Sigmoid colon (tissue), 4 donors: ENCODE measurements at regions not wholly inside any gene's neighbourhood (a gene's known extent, or its start where the extent isn't known, plus 50 kb on each side); places are given as distances from the start of the nearest gene placed in this dataset.

Experiments used
- CTCF ChIP-seq, 4 experiments: fragments of 450-650 bp in 3 of 4; fragments of 200-600 bp in 1 of 4; IDR thresholded peaks; one replicate each; pipeline ENCODE4 v1.5.1; 2016 to 2019; ENCODE audit warnings: antibody characterized with exemption in 4 of 4, mild to moderate bottlenecking in 3 of 4, moderate library complexity in 2 of 4
- EP300 ChIP-seq, 4 donors: sonication (generic); formaldehyde crosslinking; IDR thresholded peaks; one replicate each; pipeline ENCODE4 v1.6.1; 2017; ENCODE audit warnings: antibody characterized with exemption in 4 of 4
- POLR2AphosphoS5 ChIP-seq, 4 donors: sonication (generic); formaldehyde crosslinking; IDR thresholded peaks; one replicate each; pipeline ENCODE4 v1.6.1; 2017; ENCODE audit warnings: antibody characterized with exemption in 4 of 4

- no peak for TF ChIP-seq CTCF (IDR thresholded peaks at IDR 0.05)
- no peak for TF ChIP-seq EP300 (IDR thresholded peaks at IDR 0.05)
- TF ChIP-seq POLR2AphosphoS5 (IDR thresholded peaks at IDR 0.05): no peak
These were observed 550.4 kb downstream of the EBF1 start for GRCh38 chr5:158549311-158549710.
